ENCODE measurements at regions not wholly inside any gene's neighbourhood (a gene's known extent, or its start where the extent isn't known, plus 50 kb on each side); places are given as distances from the start of the nearest gene placed in this dataset.

DNA sequence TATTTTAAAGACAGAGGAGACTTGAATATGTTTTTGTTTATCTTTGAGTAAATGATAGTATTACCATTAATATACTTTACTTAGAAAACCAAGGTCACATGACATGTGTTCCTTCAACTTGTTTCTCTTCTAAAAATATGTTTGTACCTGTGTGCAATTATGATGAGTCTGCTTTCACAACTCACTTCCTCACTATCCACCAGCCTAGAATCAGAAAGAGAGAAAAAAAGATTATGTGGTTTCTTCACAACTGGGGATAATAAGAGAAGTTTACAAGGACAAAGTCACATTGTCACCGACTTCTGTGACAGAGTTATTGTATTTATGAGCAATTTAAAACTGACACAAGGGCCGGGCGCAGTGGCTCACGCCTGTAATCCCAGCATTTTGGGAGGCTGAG is 1112.1 kb downstream of the RPA4 start:
- no peaks in the 10 kb centered on the region for H3K36me3 Mint-ChIP-seq (ENCODE audit: unreplicated experiment)
- H3K27ac Mint-ChIP-seq (ENCODE audit: unreplicated experiment): no peak overlapping the region

DNA sequence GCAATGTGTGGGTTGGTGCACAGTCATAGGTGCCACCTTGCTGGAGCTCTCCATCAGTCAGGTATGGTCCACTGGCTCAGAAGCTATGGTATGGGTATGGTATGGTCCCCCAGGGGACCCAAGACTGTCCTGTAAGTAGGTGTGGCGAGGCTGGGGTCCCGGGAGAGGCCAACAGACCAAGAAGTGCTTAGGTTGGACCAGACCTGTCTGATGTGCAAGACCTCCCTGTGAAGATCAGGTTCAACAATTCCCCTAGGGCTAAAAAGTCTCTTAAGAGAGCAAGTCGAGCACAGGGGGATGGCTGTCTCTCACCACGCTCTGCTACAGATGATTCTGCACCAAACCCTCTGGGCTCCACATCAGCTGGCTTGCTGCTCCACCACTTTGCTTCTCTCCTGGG is 1145.0 kb downstream of the RPA4 start:
- H3K27me3 Mint-ChIP-seq (ENCODE audit: unreplicated experiment): no peaks in the 10 kb centered on the region
- TF ChIP-seq, protein P1, sequence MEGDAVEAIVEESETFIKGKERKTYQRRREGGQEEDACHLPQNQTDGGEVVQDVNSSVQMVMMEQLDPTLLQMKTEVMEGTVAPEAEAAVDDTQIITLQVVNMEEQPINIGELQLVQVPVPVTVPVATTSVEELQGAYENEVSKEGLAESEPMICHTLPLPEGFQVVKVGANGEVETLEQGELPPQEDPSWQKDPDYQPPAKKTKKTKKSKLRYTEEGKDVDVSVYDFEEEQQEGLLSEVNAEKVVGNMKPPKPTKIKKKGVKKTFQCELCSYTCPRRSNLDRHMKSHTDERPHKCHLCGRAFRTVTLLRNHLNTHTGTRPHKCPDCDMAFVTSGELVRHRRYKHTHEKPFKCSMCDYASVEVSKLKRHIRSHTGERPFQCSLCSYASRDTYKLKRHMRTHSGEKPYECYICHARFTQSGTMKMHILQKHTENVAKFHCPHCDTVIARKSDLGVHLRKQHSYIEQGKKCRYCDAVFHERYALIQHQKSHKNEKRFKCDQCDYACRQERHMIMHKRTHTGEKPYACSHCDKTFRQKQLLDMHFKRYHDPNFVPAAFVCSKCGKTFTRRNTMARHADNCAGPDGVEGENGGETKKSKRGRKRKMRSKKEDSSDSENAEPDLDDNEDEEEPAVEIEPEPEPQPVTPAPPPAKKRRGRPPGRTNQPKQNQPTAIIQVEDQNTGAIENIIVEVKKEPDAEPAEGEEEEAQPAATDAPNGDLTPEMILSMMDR (IDR thresholded peaks at IDR 0.05): no peak
- H3K9me3 Mint-ChIP-seq (ENCODE audit: unreplicated experiment): peaks cover 29% of the 10 kb centered on the region
- DNase-seq (ENCODE audit: extremely low spot score, unreplicated experiment): no peak
- H3K36me3 Mint-ChIP-seq (ENCODE audit: unreplicated experiment): no peaks in the 10 kb centered on the region
- no peaks in the 10 kb centered on the region for H3K4me1 Mint-ChIP-seq (ENCODE audit: unreplicated experiment)
- no peak overlapping the region for H3K4me3 Mint-ChIP-seq (ENCODE audit: unreplicated experiment)
- H3K27ac Mint-ChIP-seq (ENCODE audit: unreplicated experiment): no peak overlapping the region

More for the DNA sequence above, 1112.1 kb downstream of the RPA4 start:
- Mint-ChIP-seq H3K9me3 (ENCODE audit: unreplicated experiment) (peaks cover 16% of the 10 kb centered on the region), H3K4me3 (ENCODE audit: unreplicated experiment) (no peak overlapping the region), H3K4me1 (ENCODE audit: unreplicated experiment) (no peaks in the 10 kb centered on the region), H3K27me3 (ENCODE audit: unreplicated experiment) (no peaks in the 10 kb centered on the region)
- no peak for DNase-seq (ENCODE audit: extremely low spot score, unreplicated experiment)
- TF ChIP-seq, protein P1 (IDR thresholded peaks at IDR 0.05): no peak

DNA sequence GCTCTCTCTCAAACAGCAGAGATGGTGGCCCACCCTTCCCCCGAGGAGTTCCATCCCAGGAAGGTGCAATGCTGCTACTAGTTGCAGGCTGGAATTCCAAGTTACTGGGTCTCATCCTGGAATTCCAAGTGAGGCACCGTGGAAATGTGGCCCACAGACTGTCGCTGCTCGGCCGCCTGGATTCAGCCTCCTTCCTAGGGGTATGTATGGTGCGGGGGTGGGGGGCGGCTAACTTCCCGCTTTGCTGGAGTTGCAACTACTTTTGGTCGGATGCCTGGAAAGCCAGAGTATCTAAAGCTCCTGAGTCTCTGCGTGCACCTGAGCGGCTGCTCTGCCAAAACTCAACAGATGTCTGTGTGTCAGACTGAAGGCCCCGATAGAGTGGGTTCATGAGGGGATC is 1146.2 kb downstream of the RPA4 start:
- H3K9me3 Mint-ChIP-seq (ENCODE audit: unreplicated experiment): peaks cover 28% of the 10 kb centered on the region
- no peaks in the 10 kb centered on the region for H3K36me3 Mint-ChIP-seq (ENCODE audit: unreplicated experiment)
- H3K4me3 Mint-ChIP-seq (ENCODE audit: unreplicated experiment): no peak overlapping the region
- no peak for DNase-seq (ENCODE audit: extremely low spot score, unreplicated experiment)
- H3K27me3 Mint-ChIP-seq (ENCODE audit: unreplicated experiment): no peaks in the 10 kb centered on the region
- H3K27ac Mint-ChIP-seq (ENCODE audit: unreplicated experiment): no peak overlapping the region
- no peaks in the 10 kb centered on the region for H3K4me1 Mint-ChIP-seq (ENCODE audit: unreplicated experiment)
- TF ChIP-seq, protein P1 (IDR thresholded peaks at IDR 0.05): no peak

DNA sequence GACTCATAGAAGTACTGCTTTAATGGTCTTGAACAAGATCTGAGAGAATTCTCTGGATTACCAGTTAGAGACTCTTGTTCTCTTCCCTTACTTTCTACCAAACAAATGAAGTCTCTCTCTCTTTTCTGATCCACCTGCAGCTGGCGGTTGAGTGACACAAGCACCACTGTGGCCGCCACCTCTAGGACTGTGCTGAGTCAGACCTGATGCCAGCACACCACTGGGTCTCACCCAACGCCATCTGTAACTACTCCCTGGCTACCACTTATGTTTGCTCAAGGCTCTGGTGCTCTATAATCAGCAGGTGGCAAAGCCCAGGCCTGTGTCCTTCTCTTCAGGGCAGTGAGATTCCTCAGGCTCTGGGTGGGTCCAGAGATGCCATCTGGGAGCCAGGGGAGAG is 1173.5 kb downstream of the RPA4 start:
- H3K4me3 Mint-ChIP-seq (ENCODE audit: unreplicated experiment): no peak overlapping the region
- no peaks in the 10 kb centered on the region for H3K4me1 Mint-ChIP-seq (ENCODE audit: unreplicated experiment)
- H3K36me3 Mint-ChIP-seq (ENCODE audit: unreplicated experiment): no peaks in the 10 kb centered on the region
- no peak for DNase-seq (ENCODE audit: extremely low spot score, unreplicated experiment)
- TF ChIP-seq, protein P1 (IDR thresholded peaks at IDR 0.05): no peak
- H3K27me3 Mint-ChIP-seq (ENCODE audit: unreplicated experiment): no peaks in the 10 kb centered on the region
- no peak overlapping the region for H3K27ac Mint-ChIP-seq (ENCODE audit: unreplicated experiment)
- peaks cover 48% of the 10 kb centered on the region for H3K9me3 Mint-ChIP-seq (ENCODE audit: unreplicated experiment)

DNA sequence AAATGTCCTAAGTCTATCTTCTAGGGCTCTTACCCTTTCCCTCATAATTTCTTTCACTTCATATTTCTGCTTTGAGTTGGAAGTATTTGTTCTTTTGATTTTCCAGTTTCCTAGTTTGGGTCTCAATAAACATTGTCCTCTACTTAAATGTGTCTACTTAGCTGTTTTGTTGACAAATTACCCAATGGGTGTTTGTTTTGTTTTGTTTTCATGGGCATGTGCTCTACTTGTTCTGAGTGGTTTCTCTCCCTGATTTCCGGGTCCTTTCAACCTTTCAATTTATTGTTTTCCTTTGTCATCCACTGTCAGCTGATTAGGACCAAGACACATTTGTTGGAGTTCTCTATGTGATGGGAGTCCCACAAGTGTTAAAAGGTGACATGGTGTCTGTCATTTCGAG is 1181.4 kb downstream of the RPA4 start:
- Mint-ChIP-seq H3K4me3 (ENCODE audit: unreplicated experiment) (no peak overlapping the region), H3K9me3 (ENCODE audit: unreplicated experiment) (peaks cover 16% of the 10 kb centered on the region), H3K4me1 (ENCODE audit: unreplicated experiment) (peaks cover 23% of the 10 kb centered on the region), H3K27me3 (ENCODE audit: unreplicated experiment) (no peaks in the 10 kb centered on the region), H3K36me3 (ENCODE audit: unreplicated experiment) (no peaks in the 10 kb centered on the region), H3K27ac (ENCODE audit: unreplicated experiment) (no peak overlapping the region)
- TF ChIP-seq, protein P1 (IDR thresholded peaks at IDR 0.05): no peak
- no peak for DNase-seq (ENCODE audit: extremely low spot score, unreplicated experiment)

All from osteocyte (in vitro differentiated cells).